PC-3 (cell line): ENCODE measurements at regions not wholly inside any gene's neighbourhood (a gene's known extent, or its start where the extent isn't known, plus 50 kb on each side); places are given as distances from the start of the nearest gene placed in this dataset.

ENCODE experiments used
- CTCF ChIP-seq: fragments of 300-600 bp; sonication (generic); conservative IDR thresholded peaks from 2 replicates; pipeline ENCODE4 v1.5.1; 2017; ENCODE audit warnings: antibody characterized with exemption, low read depth, mild to moderate bottlenecking, low read length
- EZH2 ChIP-seq: fragments of 300-600 bp; sonication (generic); IDR thresholded peaks from one replicate; pipeline ENCODE4 v1.6.1; 2017; ENCODE audit warnings: antibody characterized with exemption, mild to moderate bottlenecking, low read length; ENCODE audit not compliant: unreplicated experiment

- TF ChIP-seq CTCF, result no peak
- TF ChIP-seq EZH2, result no peak
Measured at GRCh38 chr22:34526681-34527080, 539.3 kb upstream of the ISX start.
